Colon (tissue), 2 donors: ENCODE measurements at regions not wholly inside any gene's neighbourhood (a gene's known extent, or its start where the extent isn't known, plus 50 kb on each side); places are given as distances from the start of the nearest gene placed in this dataset.
"Not testable (repeated sequence)": the region's sequence is repeated elsewhere in the genome, so short reads cannot be mapped to it uniquely, and the experiment has no call there.

ENCODE experiments used
- FAIRE-seq: peaks from 2 replicates; lab custom pipeline; 2012; peaks lifted over from hg19 to GRCh38; lab: Jason Lieb, UNC
- donor health status: control.
- donor health status: control.

DNA sequence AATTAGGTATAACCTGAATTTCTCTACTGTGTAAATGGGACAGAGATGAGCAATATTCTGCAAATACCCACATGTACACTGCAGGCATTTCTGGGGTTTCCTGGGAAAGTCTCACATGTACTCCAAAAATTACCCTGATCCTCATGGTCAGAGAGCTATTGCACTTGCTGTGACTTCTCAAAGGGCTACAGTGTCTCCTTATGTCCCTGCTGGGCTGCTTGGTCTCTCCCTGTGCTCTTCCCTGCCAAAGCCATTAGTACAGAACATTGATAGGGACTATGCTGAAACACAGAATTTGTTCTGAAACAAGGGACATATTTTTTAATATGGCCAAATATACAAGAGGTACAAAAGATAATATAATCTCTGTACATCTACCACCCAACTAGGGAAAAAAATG lies 924.4 kb upstream of the NXPH2 start:
- FAIRE-seq: no peak

DNA sequence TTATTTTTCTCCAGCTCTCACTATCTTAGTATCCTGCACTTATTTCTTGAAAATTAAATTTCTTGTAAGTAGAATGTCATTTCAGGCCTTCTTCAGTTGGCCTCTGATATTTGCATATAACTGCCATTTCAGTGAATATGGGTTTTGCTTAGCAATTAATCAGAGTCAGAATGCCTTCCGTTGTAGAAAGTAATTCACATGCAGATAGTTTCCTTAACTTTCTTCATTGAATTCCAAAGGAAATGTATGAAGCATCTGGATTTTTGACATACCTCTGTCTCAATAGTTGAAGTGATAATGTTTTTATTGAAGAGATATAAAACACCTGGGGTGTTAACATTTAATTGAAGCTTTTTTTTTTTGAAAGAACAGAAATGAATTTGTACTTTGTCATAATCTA lies 914.1 kb upstream of the NXPH2 start:
- FAIRE-seq: no peak

DNA sequence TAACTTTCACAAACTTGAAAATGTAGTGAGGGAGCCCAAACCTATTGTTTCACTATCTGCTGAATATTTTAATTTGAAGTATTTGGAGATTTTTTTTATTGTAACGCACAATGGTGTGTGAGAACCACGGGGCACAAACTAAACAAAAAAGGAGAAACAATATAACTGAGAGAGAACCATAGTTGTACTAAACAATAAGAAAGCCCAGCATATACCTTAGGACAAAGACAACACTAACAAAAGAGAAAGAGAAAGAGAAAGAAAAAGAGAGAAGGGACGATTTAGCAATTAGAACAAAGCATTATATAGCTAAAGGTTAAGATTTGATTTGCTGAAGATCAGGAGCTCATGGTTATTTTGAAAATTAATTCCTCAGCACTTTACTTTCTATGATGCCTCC lies 906.0 kb upstream of the NXPH2 start:
- no peak for FAIRE-seq

DNA sequence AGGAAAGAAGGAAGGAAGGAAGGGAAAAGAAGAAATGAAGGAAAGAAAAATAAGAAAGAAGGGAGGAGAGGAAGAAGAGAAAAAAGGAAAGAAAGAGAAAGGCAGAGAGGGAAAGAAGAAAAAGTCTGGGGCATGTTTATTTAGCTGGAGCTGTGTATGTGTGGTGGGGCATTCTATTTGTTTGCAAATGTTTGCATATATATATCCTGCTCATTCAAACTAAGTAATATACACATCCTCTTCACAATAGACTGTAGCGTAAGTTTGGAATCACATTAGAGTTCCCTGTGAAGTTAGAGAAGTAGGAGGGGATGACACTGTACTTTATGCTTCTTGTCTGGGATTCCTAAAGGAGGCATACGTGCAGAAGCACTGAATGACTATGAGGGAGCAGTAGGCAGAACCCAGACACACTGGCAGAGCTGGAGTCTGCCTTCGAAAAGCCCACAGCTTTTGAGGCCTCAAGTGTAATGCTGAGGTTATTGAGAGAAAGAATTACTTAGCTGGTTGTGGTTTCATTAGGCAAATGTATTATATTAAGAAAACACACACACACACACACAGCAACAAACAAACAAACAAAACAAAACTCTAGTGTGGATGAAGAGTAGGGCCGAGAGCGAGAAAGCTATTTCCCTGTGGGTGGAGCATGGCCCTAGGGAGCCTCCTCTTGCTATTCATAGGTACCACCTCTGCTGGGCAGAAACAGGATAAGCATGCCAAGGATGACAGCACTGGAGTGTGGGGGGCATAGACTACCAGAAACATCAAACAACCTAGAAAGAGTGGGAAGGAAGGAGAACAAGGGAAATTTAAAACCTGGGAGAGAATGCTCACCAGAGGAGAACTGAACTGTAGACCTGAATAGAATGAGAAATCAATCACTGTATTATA lies 905.1 kb upstream of the NXPH2 start:
- no peak for FAIRE-seq

DNA sequence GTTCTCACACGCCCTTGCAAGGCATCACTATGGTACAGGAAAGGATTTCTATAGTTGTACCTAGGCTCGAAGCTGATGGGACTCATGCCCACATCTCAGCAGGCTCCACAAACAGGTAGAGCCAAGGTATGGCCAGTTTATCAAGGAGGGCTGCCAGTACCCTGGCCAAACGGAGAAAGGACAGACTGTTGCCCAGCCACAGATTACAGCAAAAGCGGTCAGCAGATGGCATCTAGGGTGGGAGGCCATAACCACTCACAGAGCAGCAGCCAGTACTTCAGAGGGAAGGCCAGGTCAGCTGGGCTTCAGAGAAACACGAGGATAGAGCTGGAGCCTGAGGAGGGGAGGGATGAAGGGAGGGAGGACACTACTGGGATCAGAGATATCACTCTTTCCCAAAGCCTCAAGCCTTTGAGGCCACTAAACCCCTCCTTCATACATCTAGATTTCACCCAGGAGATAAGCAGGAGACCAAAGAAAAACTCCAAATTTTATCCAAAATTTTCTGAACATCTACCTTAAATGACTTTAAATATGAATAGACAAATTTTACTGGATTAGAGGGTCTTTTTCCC lies 904.2 kb upstream of the NXPH2 start:
- FAIRE-seq: no peak

DNA sequence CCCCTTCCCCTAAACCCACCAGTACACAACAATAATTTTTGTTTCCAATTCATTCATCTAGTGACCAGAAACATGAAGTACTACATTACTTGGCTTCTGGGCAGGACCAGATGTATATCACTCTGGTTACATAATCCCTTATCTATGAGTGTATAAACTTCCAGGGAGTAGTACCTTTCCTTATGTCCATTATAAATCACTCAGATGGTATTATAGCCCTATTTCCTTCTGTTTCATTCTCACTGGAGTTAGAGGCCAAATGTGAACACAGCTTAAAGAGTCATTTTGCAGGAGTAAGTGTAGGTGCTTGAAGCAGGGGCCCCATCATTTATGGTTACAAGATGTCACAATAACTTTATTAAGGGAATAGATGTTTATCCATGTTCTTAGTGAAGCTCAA lies 894.4 kb upstream of the NXPH2 start:
- FAIRE-seq: peak; percentile 49

DNA sequence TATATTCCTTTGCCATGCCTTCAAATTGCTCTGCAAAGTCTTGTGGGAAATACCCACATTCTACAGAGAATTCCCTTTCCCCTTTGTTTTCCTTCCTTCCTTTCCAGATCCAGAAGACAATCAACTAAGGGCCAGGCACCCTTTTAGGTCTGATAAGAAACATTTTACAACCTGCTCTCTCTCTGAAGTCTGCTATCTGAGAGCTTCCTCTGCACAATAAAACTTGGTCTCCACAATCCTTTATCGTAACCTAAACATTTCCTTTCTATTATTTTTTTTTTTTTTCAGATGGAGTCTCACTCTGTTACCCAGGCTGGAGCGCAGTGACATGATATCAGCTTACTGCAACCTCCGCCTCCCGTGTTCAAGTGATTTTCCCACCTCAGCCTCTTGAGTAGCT lies 893.3 kb upstream of the NXPH2 start:
- not testable (repeated sequence) for FAIRE-seq

DNA sequence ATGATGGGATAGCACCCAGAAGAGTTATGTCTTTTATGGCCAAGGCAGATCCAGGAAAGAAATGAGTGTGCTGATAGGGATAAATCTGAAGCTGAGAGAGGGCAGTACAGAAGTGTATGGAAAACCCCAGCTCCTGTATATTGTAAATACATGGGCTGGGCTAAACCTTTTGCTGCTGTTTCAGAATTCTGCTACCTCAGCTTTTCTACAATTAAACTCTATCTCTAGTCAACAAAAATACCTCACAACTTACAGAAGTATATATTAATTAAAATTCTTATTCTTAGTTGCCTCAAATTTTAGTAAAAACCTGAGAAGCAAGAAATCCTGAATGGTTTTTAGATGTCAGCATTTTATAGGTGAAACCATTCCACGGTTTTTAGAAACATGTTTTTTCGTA lies 889.5 kb upstream of the NXPH2 start:
- no peak for FAIRE-seq

DNA sequence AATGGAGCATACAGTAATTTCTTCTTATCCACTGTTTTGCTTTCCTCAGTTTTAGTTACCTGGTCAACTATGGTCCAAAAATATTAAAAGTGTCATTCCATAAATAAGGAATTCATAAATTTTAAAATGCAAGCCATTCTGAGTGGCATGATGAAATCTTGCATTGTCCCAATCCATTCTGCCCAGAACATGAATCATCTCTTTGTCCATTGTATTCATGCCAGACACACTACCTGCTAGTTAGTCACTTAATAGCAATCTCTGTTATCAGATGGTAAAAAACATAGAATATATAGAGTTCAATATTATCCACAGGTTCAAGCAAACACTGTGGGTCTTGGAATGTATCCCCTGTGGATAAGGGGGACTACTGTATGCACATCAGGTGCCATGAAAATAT lies 872.2 kb upstream of the NXPH2 start:
- no peak for FAIRE-seq

DNA sequence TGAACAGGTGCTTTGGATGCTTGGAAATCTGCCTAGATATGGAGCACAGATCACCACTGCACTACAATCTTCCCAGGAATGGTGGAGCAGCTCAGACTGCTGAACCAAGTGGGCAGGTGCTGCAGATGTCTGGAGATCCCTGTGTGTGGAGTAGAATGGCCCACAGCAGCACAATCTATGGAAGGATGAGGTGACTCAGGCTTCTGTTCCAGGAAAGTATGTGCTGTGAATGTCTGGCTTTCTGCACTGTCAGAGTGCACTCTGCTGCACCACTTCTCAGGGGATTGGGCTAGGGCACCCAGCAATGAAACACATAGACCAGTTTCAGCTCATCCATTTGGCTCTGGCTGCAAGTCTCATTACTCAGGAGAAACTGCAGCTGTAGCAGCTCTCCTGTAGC lies 865.4 kb upstream of the NXPH2 start:
- no peak for FAIRE-seq

DNA sequence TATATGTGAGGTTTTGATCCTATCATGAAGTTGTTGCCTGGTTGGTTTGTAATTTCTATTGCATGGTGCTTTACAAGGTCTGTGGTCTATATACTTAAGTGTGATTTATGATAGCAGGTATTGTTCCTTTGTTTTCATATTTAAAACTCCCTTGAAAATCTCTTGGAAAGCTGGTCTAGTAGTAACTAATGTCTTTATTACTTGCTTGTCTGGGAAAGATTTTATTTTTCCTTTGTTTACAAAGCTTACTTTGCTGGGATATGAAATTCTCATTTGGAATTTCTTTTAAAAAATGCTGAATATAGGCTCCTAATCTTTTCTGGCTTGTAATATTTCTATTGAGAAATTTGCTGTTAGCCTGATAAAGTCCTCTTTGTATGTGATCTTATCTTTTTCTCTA lies 862.9 kb upstream of the NXPH2 start:
- no peak for FAIRE-seq

DNA sequence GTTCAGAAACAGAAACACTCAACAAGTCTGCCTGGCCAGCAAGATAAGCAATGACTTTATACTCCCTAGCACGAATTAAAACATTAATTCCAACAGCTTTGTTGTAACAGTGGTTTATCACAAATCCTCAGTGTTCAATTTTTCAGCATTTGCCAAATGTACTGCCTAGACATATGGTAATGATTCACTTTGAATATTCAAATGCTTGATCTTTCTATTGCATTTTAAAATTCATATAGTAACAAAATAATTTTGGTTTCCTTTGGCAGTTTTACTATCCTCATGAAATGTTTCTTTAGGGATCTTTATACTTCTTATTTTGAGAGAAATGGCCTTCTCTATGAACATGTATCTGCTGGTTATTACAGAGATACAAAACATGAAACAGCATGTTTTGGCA lies 851.8 kb upstream of the NXPH2 start:
- no peak for FAIRE-seq

DNA sequence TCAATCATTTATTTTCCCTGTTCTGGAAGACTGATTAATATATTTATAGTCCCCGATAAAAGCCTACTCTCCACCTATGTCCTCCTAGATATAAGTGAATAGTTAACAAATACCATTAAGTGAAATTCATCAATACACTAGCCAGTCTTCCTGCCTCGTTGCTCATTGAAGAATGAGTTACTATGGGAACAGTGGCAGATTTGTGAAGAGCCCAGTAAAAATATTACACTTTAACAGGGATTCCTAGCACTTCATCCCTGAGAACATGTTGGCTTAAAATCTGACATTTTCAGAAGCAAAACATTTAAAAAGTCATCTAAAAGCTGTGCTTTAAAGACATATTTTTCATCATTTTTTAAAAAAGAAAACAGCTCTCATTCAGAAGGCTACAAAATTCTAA lies 848.7 kb upstream of the NXPH2 start:
- no peak for FAIRE-seq

DNA sequence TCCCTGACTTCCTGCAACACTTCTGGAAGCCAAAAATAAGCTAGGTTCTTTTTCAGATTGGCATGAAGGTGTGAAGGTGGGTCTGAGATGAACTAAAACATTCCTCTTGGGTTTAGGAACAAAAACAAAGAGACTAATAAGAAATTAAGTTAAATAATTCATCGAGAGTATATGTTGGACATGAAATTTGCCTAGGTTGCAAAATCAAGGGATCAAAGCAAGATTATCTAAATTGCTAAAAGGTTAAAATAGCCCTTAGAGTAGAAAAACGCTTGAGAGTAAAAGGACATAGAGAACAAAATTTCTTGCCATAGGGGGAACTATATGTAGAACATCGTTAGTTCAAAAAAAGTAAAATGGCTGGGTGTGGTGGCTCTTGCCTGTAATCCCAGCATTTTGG lies 845.9 kb upstream of the NXPH2 start:
- FAIRE-seq: no peak

DNA sequence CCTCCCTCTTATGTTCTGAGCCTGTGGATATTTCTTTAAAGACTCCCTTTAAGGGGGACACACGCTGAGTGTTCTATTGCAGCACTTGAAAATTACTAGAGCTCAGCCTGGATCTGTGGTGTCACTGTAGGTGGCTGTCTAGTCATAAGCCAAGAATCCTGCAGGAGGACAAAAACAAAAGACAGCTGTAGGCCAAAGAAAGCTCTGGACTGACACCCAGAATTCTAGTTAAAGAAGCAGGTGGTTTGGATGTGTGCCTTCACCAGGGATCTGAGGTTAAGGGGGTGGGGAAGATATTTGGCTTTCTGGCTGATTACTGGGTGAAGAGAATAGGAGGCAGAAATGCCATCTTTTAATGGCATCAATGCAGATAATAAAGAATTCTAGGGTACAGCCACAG lies 842.5 kb upstream of the NXPH2 start:
- FAIRE-seq: no peak

DNA sequence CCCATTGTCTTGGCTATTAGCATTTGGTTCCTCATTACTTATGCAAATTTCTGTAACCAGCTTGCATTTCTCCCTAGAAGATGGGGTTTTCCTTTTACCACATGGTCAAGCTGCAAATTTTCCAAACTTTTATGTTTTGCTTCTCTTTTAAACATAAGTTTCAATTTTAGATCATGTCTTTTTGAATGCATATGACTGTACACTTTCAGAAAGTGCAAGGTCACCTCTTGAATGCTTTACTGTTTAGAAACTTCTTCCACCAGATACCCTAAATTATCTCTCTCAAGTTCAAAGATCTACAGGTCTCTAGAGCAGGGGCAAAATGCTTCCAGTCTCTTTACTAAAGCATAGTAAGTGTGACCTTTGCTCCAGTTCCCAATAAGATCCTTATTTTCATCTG lies 837.6 kb upstream of the NXPH2 start:
- FAIRE-seq: no peak

DNA sequence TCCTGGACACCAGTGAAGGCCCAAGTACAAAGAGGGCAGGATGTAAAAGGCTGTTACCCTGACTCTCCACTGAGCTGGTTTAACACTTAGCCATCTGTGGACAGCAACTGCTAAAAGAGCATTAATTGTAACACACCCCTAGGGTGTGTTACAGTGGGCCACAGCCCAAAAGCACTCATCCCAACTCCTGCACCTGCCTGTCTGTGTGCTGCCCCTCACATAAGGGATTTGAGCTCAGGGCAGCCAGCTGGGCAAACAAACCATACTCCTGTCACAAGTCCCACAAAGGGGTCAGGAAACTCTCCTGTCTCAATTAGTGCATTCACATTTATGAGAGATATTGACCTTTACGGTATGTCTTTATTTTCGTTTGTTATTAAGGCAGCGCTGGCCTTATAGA lies 833.1 kb upstream of the NXPH2 start:
- no peak for FAIRE-seq

DNA sequence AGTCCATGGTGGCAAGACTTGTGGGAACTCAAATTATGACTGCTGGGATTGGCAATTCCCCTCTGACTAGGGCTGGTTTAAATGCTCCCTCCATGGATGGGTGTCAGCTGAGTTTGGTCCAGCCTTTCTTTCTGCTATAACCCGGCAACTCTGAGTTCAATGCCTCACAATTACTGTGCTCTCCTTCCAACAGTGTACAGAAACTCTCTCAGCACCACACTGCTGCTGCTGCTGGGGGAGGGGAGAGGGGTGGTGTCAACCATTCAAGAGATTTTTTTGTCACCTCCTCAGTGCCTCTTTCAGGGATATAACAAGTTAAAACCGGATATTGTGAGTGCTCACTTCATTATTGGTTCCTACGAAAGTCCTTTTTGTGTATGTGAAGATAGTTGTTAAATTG lies 830.3 kb upstream of the NXPH2 start:
- FAIRE-seq: no peak

DNA sequence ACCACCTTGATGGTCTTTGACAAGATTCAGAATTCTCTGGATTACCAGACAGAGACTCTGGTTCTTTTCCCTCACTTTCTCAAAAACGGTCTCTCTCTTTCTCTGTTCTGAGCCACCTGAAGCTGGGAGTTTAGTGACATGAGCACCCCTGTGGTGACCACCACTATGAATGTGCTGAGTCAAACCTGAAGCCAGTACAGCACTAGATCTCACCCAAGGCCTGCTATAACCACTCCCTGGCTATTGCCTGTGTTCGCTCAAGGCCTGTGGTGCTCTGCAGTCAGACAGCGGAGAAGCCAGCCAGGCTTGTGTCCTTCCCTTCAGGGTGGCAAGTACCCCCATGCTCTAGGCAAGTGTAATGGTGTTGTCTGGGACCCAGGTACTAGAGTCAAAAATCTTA lies 828.9 kb upstream of the NXPH2 start:
- no peak for FAIRE-seq

DNA sequence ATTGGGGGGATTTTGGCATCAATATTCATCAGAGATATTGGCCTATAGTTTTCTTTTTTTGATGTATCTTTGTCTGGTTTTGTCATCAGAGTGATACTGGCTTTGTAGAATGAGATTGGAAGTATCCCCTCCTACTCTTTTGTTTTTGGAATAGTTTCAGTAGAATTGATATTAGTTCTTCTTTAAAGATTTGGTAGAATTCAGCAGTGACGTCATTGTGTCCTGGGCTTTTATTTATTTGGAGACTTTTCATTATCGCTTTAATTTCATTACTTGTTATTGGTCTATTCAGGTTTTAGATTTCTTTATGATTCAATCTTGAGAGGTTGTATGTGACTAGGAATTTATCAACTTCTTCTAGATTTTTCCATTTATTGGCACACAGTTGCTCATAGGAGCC lies 825.5 kb upstream of the NXPH2 start:
- no peak for FAIRE-seq

DNA sequence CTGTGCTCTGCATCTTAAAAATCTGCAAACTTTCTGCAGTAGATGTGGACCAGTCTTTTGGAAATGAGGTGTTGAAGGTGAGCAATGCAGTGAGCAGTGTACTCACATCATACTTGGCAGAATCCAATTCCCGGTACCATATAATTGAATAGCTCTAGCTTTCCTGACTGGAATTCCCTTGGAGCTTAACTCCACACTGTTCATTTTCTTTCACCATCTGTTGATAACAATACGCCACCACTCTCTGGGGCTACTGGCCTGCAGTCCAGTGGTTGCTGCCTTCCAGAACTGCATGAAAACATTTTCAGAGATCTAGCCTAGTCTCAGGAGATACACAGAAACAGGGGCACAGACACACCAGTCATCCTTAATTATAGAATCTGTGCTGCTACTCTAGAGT lies 820.0 kb upstream of the NXPH2 start:
- FAIRE-seq: no peak

DNA sequence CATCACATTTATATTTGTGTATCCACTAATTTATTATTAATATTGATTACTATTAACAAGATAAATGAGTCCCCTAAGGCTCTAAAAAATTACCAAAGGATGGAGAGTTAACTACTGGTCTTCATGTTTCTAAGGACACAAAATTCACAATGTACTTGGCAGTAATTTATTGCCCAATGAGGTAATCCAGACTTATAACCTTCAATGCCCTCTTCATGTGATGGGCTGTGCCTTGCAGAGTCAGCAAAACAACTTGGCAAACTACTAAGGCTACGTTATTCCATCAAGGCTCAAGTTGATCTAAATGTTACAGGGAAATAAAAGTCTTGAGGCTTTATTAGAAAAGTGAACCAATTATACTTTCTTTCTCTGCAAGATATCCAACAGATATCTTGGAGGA lies 804.9 kb upstream of the NXPH2 start:
- no peak for FAIRE-seq

DNA sequence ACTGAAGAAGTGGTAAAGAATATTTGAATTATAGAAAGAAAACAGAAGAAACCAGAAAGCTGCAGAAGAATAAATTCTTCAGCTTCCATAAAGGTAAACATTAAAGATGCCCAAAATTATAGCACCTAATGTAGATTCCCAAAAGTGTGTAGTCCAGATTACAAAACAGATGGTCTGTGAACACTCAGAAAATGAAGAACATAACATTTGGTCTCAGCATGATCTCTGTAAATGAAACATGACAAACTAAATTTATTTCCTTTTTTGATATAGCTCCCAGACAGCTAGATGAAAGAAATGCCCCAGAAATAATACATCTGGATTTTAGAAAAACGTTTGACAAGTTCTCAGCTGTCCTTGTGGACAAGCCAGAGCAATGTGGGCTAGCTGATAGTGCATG lies 794.2 kb upstream of the NXPH2 start:
- FAIRE-seq: no peak

DNA sequence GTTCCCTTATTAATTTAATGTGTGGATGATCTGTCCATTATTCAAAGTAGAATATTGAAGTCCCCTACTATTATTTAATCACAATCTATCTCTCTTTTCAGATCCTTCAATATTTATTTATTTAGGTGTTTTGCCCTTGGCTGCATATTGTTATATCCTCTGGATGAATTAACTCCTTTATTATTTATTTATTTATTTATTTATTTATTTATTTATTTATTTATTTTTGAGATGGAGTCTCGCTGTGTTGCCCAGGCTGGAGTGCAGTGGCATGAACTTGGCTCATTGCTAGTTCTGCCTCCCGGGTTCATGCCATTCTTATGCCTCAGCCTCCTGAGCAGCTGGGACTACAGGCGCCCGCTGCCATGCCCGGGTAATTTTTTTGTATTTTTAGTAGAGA lies 776.6 kb upstream of the NXPH2 start:
- peak; percentile 21 for FAIRE-seq
